ENCODE measurements at regions not wholly inside any gene's neighbourhood (a gene's known extent, or its start where the extent isn't known, plus 50 kb on each side); places are given as distances from the start of the nearest gene placed in this dataset.
A peak's percentile ranks its signal among the peaks of the same experiment; 100 is the strongest.

DNA sequence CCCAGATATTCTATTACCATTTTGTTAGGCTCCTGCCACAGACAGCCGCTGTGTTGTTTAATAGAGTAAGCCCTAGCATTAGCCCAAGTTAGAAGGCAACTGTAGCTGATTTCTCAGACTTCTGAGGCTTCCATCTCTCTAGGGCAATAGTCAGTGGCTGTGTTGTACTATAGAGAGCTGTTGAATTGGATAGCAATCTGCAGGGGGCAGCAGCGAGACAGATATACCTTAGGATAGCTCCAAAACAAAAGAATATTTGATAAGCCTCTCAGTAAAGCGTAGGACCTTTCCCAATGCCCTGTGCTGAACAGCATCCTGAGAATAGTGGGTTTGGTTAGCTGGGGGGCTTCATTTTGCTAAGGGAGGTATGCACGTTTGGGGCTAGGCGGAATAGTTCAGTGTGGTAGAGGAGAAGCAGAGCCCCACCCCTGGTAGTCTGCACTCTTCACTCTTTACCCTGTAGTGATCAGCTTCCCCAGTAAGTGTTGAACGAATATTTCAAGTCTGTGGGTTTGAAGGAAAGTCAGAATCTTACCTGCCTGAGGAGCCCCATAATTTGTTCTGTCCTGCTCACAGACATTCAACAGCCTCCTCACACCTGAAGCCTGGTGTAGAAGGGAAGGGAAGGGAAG, 515.1 kb downstream of the INSC start:
- TF ChIP-seq, protein P1, sequence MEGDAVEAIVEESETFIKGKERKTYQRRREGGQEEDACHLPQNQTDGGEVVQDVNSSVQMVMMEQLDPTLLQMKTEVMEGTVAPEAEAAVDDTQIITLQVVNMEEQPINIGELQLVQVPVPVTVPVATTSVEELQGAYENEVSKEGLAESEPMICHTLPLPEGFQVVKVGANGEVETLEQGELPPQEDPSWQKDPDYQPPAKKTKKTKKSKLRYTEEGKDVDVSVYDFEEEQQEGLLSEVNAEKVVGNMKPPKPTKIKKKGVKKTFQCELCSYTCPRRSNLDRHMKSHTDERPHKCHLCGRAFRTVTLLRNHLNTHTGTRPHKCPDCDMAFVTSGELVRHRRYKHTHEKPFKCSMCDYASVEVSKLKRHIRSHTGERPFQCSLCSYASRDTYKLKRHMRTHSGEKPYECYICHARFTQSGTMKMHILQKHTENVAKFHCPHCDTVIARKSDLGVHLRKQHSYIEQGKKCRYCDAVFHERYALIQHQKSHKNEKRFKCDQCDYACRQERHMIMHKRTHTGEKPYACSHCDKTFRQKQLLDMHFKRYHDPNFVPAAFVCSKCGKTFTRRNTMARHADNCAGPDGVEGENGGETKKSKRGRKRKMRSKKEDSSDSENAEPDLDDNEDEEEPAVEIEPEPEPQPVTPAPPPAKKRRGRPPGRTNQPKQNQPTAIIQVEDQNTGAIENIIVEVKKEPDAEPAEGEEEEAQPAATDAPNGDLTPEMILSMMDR (IDR thresholded peaks at IDR 0.05; ENCODE audit: poor library complexity): peak; percentile 31
- no peak for TF ChIP-seq EZH2 (IDR thresholded peaks at IDR 0.05; ENCODE audit: borderline replicate concordance)
